ENCODE measurements at regions not wholly inside any gene's neighbourhood (a gene's known extent, or its start where the extent isn't known, plus 50 kb on each side); places are given as distances from the start of the nearest gene placed in this dataset.

DNA sequence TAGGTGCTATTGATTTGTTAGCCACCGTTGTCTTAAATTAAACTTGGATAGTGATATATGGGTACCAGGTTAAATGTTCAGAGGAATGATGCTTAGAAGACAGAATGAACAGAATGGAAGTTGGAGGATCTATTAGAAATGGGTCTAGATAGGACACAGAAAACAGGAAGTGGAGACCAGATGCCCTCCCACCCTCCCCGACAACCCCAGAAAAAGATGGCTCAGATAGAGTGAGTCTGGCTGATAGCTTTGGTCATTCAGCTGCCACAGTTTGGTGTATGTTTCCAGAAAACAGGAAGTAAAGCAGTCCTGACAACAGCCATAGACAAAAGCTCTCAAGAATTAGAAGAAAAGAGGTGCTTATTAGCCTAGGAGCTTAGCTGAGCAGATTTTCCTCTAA is 71.5 kb upstream of the DSG1 start:
- DNase-seq (ENCODE audit: low read depth in 4 of 4, low spot score in 3 of 4): no peak

GRCh38 chr18:31247574-31248199 is 70.3 kb upstream of the DSG1 start:
- no peak for DNase-seq (ENCODE audit: low read depth in 4 of 4, low spot score in 3 of 4)

DNA sequence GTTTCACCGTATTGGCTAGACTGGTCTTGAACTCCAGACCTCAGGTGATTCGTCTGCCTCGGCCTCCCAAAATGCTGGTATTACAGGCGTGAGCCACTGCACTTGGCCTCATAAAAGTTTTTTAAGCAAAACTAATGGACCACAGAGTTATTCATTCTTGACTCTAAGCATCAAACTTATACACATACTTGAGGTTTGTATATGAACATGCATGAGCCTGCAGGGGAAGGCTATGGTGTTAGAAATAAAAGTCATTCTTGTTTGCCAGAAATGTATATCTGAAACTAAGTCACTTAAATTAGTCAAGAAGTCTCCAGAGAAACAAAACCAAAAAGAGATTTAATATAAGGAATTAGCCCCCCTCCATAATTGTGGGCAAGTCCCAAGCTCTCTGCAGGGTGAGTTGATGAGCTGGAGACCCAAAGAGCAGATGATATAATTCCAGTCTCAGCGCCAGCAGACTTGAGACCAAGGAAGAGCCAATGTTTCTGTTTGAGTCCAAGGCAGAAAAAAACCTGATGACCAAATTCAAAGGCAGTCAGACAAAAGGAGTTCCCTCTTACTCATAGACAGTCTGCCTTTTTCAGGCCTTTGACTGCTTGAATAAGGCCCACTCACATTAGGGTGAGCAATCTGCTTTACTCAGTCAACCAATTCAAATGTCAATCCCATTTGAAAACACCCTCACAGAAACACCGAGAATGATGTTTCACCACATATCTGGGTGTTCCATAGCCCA is 69.0 kb upstream of the DSG1 start:
- no peak for DNase-seq (ENCODE audit: low read depth in 4 of 4, low spot score in 3 of 4)

GRCh38 chr18:31250902-31251301 is 67.1 kb upstream of the DSG1 start:
- DNase-seq (ENCODE audit: low read depth in 4 of 4, low spot score in 3 of 4): no peak

- DNase-seq (ENCODE audit: low read depth in 4 of 4, low spot score in 3 of 4): no peak
Observed at GRCh38 chr18:31252522-31252921, 65.4 kb upstream of the DSG1 start.

DNA sequence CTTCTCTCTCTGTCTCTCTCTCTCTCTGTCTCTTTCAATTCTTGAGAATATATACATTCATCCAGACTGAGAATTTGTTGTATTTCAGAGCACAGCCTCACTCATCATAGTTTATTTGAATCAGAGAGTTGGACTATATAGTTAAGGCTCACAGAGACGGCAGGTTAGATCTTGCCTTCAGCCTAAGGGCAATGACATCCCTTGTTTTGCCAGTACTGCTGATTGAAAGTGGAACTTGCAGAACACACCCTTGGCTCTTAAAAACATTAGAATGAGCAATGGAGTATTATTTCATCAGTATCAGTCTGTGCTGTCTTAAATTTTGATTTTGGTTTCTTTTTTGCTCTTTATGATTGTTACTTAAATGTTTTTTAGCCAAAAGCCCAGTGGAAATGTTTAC is 62.0 kb upstream of the DSG1 start:
- DNase-seq (ENCODE audit: low read depth in 4 of 4, low spot score in 3 of 4): no peak

DNA sequence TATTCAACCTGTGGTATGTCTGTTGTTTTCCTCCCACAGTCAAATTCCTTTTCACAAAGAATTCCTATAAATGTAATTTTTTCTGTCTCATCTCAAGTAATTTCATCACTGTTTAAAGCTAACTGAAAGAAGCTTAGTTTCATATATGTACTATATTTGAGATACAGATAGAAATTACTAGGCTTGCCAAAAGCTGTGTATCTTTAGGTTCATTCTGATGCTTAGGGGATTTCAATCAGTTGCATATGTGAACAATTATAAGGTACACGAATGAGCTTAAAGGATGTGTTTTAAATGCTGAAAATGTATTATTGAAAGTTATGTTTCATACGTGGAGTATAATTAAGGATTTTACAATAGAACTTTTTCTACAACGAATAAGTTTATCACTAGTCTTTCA is 59.2 kb upstream of the DSG1 start:
- no peak for DNase-seq (ENCODE audit: low read depth in 4 of 4, low spot score in 3 of 4)

- no peak for DNase-seq (ENCODE audit: low read depth in 4 of 4, low spot score in 3 of 4)
Observed at GRCh38 chr18:31261792-31262582, 56.0 kb upstream of the DSG1 start.

- no peak for DNase-seq (ENCODE audit: low read depth in 4 of 4, low spot score in 3 of 4)
Observed at GRCh38 chr18:31267823-31268481, 50.0 kb upstream of the DSG1 start.
